HG03354 (cell line): ENCODE measurements at regions not wholly inside any gene's neighbourhood (a gene's known extent, or its start where the extent isn't known, plus 50 kb on each side); places are given as distances from the start of the nearest gene placed in this dataset.

Experiments used
- ATAC-seq: cut with Tn5 transposase; IDR thresholded peaks from one replicate; pipeline ENCODE4 v1.9.1; 2021; ENCODE audit warnings: mild to moderate bottlenecking; ENCODE audit not compliant: unreplicated experiment, poor library complexity, severe bottlenecking

DNA sequence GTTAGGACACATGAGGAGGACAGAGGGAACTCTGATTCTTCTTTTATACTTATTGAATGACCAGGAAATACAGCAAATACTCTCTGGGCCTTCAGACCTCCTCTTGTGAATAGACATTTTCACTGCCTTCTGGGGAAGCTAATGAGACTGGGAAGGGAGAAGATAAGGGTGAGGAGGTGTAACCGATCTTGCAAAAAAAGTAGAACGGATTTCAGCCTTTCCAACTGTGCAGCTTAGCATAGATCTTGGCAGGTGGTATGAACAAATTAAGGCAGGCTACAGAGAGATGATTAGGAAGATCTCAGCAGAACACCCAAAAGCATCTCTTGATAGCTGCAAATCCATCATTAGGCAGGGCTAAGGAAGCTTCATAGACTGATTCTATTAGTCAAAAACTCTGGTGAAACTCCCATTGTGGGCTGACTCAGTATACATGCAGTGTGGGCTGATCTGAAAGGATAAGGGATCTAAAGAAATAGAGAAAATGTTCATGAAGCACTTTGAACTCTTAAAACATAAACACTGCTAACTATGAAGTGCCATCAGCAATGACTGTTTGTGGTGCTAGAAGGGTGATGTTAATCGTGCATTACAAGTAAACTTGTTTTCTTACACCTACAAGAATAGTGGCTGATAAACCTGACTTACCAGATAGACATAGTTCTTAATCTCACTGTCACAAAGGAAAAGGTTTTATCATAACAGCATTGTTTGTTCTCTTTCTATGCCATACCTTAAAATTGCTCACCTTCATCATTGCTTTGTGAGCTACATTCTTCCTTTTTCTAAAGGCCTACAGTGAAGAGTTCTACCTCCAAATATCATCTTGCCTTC, 85.5 kb upstream of the PALMD start:
- ATAC-seq, result no peak

DNA sequence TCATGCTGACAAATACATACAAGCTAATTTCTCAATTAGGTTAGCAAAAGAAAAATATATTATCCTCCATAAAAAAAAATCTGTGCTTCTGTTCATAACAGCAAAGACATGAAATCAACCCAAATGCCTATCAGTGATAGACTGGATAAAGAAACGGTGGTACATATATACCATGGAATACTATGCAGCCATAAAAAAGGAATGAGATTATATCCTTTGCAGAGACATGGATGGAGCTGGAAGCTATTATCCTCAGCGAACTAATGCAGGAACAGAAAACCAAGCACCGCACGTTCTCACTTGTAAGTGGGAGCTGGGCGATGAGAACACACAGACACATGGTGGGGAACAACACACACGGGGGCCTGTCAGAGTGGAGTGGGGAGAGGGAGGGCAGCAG, 84.0 kb upstream of the PALMD start:
- ATAC-seq, result no peak

DNA sequence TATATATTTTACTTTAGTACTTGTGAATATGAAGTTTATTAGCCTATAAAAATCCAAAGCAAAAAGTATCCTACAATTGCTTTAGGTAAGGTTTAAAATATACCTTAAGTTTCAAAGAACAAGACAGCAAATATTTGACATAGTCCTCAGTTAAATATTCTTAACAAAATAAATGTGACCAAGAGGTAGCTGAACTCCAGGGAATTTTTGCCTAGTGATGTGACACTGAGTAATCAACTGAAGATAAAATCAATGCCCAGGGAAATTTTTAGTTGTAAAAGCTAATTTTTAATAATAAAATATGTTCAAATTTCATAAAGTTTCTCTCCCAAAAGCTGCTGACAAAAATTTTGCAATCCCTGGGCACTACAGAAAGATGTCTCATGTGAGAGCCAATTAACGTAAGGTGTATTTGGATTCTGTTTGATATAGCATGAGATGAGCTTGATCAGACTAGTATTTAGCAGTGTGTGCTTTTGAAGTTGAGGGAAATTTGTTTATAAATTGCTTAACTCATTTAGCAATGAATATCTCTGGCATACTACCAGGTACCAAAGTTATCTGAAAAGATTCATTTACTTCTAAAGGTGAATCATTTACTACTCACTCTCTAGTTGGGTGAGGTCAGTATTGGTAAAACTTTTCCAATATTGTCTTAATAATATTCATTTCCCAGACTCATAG, 80.2 kb upstream of the PALMD start:
- no peak for ATAC-seq

DNA sequence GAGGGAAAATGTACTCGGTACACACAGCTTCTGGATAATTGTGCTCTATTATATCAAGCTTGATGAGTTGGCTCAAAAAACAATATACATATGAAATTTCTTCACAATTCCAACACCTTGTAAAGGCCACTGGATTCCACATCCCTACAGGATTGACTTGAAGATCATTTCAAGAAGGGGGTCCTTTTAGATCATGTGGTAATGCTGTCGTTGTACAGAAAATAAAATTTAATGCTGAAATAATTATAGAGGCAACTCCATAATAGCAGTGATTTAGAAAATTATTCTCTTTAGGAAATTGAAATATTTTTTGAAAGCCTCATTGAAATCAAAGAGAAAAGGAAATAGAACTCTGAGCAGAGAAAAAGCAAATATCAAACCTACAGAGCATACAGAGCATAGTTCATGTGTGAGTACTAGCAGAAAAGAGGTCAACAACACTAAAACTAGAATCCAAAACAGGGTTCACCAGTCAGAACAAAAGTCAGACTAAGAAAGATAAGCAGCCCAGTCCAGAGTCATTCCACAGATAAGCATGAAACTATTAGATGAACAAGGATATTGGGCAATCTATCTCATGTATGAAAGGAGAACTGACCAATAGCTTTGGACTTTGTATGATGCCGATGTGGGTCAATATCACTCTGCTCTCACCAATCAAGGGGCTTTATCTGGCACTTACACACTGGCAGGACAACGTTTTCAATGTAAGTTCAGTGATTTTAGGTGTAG, 79.5 kb upstream of the PALMD start:
- no peak for ATAC-seq

DNA sequence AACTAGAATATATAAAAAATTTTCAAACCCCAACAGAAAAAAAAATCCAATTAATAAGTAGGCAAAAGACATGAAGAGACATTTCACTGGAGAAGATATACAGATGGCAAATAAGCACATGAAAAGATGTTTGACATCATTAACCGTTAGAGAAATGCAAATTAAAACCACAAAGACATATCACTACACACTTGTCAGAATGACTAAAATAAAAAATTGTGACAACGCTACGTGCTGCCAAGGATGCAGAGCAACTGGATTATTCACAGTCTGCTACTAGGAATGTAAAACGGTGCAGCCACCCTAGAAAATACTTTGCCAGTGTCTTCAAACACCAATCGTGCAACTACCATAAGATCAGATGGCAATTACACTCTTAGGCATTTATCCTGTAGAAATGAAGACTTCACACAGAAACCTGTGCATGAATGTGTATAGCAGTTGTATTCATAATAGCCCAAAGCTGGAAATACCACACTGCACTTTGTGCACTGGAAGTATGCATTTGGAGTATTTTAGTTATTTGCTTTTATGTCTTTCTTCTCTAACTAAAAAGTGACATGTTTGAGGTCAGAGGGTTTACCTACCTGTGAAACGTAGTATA, 75.3 kb upstream of the PALMD start:
- no peak for ATAC-seq

DNA sequence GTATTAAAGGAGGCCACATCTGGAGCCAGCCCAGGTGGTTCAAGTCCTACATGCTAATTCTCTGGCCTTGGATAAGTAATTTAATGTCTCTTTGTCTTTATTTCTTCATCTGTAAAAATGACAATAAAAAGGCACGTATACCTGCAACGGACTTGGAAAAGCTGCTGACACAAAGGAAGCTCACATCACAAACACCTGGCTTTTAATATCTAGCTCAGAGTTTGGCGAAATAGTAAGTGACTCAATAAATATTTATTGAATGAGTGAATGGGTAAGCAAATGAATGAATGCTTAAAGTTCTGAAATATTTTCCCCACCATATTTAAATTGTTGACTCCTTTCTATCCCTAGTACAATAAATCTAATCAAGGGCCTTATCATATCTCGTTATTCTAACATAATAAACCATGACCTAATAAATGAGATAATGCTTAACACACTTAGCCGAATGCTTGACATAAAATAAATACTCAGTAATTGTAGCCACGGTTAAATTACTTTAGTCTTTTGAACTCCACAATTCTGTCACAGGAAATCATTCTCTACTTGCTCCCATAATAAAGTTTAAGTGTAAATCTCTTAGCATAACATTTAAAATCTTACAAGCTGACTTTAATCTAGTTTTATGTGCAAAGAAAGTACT, 74.7 kb upstream of the PALMD start:
- ATAC-seq, result no peak

DNA sequence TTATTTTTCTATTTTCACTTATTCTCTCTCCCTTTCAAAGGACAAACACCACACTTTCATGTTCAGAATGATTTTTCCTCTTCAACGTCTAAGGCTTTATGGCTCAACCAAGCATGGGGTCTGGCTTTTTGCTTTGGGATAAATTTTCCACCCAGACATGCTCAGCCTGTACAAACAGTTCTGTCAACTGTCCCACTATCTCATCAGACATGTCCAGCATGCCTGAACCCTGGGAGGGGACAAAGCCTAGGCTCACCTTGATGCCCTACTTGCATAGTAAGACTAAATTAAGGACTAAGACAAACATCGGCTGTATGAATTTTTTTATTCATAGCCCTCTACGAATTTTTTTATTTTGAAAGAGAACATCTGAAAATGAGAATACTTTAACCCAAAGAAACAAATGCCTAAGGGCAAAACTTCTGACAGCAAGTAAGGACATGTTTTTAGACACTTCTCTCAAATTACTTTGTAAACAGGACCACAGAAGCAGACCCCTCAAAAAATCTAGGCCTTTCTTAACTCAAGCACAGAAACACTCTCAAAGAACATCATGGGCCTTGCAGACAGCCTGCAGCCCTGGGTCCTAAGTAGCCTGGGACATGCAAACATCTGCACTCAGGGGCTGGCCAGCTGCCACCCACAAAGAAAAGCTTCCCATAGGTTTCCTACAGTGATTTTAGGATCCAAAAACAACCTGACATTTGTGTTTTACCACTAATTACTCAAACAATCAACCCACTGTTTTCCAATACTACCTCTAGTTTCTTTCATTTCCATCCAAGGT, 72.3 kb upstream of the PALMD start:
- ATAC-seq, result no peak

DNA sequence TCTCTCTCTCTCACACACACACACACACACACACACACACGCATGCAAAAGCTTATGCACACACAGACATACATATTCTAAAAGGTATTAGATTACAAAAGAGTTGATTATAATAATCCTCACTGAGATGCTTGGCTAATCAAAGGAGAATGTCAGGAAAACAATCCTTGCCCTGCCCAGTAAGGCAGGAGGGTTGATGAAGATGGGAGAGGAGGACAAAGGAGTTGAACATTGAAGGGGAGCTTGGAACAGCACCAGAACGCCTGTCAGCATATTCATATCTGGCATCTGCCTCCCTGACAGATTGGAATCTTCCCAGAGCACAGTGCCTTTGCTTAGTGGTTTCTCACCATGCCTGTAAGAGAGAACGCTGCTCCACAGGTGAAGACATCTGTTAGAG, 68.6 kb upstream of the PALMD start:
- ATAC-seq, result no peak

DNA sequence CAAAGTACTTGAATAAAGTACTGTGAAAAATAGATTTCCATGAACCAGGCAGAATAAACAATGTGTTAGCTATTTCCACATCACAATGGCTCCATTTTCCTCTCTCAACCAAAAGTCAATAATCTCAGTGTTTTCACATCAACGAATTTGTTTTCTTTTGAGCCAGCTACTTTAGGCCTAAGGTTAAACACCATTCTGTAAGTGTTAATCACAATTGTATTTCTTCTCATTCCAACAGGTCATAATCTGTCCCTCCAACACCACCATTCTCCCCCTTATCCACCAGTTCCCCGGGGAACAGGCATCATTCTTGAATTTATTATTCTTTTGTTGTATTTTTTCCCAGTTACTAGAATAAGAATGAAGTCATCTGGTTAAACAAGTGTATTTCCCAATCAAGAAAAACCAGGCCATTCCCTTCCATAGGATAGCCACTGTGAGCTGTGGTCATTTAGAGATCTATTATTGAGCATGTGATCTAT, 66.2 kb upstream of the PALMD start:
- ATAC-seq, result no peak

DNA sequence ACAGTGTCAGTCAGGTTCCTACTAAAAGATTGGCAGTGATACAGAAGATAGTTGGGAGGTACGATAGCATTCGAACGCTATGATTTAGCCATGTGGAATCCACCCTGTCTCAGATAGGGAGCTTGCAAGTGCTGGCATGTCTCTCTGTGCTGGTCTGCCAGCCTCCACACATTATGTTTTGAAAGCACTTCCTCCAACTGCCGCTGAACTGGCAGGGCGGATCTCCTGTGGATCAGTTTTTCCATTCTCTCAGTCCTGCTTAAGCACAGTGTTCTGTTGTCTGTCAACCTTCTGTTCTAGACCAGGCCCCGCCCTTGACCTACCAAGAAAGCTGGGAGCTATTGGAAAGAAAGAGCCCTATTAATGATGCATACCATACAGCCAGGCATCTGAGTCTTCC, 65.5 kb upstream of the PALMD start:
- no peak for ATAC-seq

DNA sequence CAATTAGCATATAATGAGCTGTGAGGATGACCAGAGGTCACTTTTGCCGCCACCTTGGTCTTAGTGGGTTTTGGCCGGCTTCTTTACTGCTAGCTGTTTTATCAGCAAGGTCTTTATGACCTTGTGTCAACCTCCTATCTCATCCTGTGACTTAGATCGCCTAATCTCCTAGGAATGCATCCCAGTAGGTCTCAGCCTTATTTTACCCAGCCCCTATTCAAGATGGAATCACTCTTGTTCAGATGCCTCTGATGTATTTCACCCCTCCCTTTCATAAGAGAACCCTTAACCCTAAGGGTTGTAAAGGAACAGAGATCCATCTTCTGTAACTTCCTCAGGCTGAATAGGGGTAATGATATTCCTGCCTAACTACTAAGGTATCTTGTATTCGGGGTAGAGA, 58.9 kb upstream of the PALMD start:
- no peak for ATAC-seq

DNA sequence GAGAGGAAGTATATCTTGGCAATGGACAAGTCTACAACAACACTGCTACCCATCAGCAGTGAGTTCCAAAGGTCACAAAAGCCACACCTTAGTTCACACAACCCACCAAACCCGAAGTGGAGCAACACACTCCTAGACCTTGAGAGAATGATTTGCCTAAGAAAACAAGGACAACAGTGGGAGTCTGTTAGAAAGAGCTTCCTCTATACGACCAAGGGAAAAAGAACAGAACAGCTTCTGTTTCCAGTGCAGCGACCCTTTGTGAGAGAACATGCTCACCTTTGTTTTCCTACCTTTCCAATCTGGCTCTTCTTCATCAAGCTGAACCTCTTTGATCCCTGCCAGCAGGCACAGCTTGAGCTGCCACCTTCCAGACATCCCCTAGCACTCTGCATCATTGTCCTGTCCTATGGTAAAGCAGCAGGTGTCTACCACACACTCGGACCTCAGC, 56.7 kb upstream of the PALMD start:
- no peak for ATAC-seq

DNA sequence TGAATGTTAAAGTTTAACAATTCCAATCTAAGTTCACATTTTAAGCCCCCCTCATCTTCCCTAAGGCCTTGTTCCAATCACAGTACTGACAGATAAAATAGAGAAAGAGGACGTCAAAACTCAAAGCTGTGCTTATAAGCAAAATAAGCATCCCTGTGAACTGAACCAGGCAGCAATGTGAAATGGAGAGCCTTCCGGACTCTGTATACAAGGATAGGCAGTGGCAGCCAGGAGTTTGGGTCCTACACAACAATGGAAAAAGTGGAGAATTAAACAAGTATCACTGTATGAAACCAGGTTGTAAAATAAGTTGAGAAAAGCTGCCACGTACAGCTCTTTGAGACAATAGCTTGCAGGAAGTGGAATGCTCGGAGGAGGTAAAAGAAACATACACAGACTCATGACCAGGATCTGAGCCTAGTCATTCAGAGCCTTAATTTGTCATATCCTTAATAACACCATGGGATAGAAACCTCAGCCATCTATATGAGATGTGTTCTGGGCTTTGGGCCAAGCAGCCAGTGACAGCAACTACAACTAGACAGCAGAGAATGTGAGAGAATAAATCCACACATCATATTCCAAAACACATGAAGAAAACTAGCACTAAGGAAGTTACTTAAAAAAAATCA, 55.2 kb upstream of the PALMD start:
- no peak for ATAC-seq

DNA sequence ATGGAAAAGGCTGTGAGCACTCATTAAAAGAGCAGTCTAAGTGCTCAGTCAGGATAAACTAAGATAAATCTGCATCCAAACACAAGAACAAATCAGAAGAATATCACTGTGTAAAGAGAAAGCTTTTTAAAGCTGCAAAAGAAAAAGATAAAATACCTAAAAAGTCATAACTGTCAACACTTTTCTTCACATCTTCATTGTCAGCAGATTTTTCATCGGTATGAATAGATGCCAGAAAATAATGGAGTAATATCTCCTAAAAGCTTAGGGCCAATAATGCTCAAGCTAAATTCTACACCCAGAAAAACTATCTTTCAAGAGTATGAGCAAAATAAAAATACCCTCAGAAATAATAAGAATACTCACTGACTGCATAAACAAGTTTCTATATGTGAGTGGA, 54.0 kb upstream of the PALMD start:
- no peak for ATAC-seq

DNA sequence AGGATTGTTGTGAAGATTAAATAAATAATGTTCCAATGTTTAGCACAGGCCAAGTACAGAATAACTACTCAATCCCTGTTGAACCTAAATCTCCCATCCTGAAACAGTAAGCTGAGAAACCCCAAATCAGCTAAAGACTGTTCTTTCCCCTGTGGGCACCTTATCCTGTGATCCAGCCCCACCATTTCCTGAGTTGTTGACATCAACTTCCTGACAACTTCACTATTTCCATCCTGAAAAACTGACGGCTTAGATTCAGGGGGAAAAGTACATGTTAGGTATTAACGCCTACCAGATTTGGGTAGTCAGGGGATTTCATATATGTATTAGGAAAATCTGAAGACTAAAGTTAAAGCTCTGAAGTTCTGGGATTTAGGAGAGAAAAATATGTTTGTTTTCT, 51.7 kb upstream of the PALMD start:
- no peak for ATAC-seq

DNA sequence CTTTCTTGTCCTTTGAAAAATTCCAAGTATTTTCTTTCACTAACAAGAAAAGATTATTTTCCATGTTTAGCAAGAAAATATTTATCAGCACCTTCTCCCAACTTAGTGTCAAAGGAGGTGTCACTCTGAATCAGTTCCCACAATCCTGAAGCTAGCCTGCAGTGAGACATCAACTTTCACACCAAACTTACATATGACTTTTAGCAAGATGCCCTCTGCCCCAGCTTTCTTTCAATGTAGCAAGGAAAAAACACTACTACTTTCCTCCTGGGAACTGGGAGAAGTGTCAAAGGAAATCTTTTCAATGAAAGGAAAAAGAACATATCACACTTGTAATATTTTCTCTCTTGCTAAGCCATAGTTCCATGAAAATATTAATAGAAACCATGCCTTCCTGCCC, 50.9 kb upstream of the PALMD start:
- ATAC-seq, result no peak

DNA sequence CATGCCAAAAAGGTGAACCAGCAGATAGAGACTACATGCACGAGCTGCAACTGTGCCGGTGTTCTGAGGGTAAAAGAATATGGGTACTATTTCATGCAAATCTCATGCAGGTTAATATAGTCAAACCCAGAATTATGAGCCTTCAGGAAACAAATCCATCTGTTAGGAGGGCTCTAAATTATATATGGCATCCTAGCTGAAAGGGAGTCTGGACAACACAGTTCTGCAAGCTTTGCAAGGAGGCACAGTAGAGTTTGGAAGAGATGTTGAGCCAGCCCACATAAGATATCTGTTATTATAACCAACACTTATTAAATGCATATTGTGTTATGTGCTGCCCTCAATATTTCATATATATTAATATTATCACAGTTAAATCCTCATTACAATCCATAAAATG, 50.5 kb upstream of the PALMD start:
- ATAC-seq, result no peak
